Stomach (tissue), 8 donors: ENCODE measurements at regions not wholly inside any gene's neighbourhood (a gene's known extent, or its start where the extent isn't known, plus 50 kb on each side); places are given as distances from the start of the nearest gene placed in this dataset.

ENCODE experiments used
- DNase-seq, 2 donors: peaks; one replicate each; pipeline versions ENCODE4 v3.0.0 to v3.0.0-alpha.2; 2013 to 2019
- H3K27ac ChIP-seq, 5 donors: fragments of 200-600 bp in 4 of 5; sonication (generic) in 4 of 5; one replicate each; pipeline ENCODE4 v1.5.1; 2013 to 2019; ENCODE audit warnings: mild to moderate bottlenecking in 1 of 5, moderate library complexity in 1 of 5
- H3K27me3 ChIP-seq, 3 donors: fragments of 200-600 bp; sonication (generic); one replicate each; pipeline ENCODE4 v1.5.1; 2017 to 2019; ENCODE audit warnings: mixed run types in 1 of 3
- H3K36me3 ChIP-seq, 4 donors: fragments of 200-600 bp; sonication (generic); 1 replicate in 3 of 4; 2 replicates in 1 of 4; pipeline ENCODE4 v1.5.1; 2016 to 2019
- H3K4me1 ChIP-seq, 4 donors: fragments of 200-600 bp; sonication (generic); one replicate each; pipeline ENCODE4 v1.5.1; 2016 to 2019
- H3K4me3 ChIP-seq, 4 donors: fragments of 200-600 bp; sonication (generic) in 3 of 4; one replicate each; pipeline ENCODE4 v1.5.1; 2016 to 2019; ENCODE audit warnings: mild to moderate bottlenecking in 1 of 4
- H3K9me3 ChIP-seq, 4 donors: fragments of 200-600 bp; sonication (generic); one replicate each; pipeline ENCODE4 v1.5.1; 2016 to 2019
- EP300 ChIP-seq: sonication (generic); formaldehyde crosslinking; IDR thresholded peaks from one replicate; pipeline ENCODE4 v1.6.1; 2017; ENCODE audit warnings: antibody characterized with exemption
- POLR2A ChIP-seq, 4 donors: fragments of 450-650 bp; IDR thresholded peaks; one replicate each; pipeline ENCODE4 v1.6.1; 2016; ENCODE audit warnings: antibody characterized with exemption in 4 of 4, control low read depth in 2 of 4, mild to moderate bottlenecking in 1 of 4, moderate library complexity in 1 of 4
- POLR2AphosphoS5 ChIP-seq, 3 donors: sonication (generic); formaldehyde crosslinking; IDR thresholded peaks; one replicate each; pipeline ENCODE4 v1.6.1; 2016; ENCODE audit warnings: antibody characterized with exemption in 3 of 3
- WGBS, 5 donors: extraction: QIAGEN DNeasy Blood & Tissue Kit in 3 of 5; methylation state at CpG; one replicate each; pipeline versions ENCODE4 v1.1.5 to v1.1.7; 2013 to 2018; 5-methylcytosine and 5-hydroxymethylcytosine counted together
- intact Hi-C: fragments of 100-400 bp; cut with DNase I; formaldehyde crosslinking; loops from one replicate; pipeline ENCODE4 v1.15.1; 2023; ENCODE audit warnings: low total_unique reads
- TF ChIP-seq, protein P1 (sequence below), 7 experiments: fragments of 450-650 bp in 4 of 7; fragments of 200-600 bp in 3 of 7; sonication (generic) in 3 of 7; IDR thresholded peaks; one replicate each; pipeline ENCODE4 v1.5.1; 2016 to 2019; ENCODE audit warnings: antibody characterized with exemption in 7 of 7, control low read depth in 2 of 7, mild to moderate bottlenecking in 1 of 7
- donor health status: healthy with polysubstance abuse.
- donor health status: Bipolar disorder and iron deficiency.
- donor health status: healthy.

GRCh38 chr5:6949230-6949629, 236.0 kb downstream of the TENT4A start:
- Histone ChIP-seq H3K27me3 (no peaks in the 10 kb centered on the region), H3K4me3 (no peak overlapping the region), H3K27ac (no peak overlapping the region), H3K4me1 (no peaks in the 10 kb centered on the region), H3K9me3 (no peaks in the 10 kb centered on the region), H3K36me3 (no peaks in the 10 kb centered on the region)
- no peak for TF ChIP-seq POLR2A (IDR thresholded peaks at IDR 0.05)
- TF ChIP-seq POLR2AphosphoS5 (IDR thresholded peaks at IDR 0.05) = no peak
- TF ChIP-seq, protein P1, sequence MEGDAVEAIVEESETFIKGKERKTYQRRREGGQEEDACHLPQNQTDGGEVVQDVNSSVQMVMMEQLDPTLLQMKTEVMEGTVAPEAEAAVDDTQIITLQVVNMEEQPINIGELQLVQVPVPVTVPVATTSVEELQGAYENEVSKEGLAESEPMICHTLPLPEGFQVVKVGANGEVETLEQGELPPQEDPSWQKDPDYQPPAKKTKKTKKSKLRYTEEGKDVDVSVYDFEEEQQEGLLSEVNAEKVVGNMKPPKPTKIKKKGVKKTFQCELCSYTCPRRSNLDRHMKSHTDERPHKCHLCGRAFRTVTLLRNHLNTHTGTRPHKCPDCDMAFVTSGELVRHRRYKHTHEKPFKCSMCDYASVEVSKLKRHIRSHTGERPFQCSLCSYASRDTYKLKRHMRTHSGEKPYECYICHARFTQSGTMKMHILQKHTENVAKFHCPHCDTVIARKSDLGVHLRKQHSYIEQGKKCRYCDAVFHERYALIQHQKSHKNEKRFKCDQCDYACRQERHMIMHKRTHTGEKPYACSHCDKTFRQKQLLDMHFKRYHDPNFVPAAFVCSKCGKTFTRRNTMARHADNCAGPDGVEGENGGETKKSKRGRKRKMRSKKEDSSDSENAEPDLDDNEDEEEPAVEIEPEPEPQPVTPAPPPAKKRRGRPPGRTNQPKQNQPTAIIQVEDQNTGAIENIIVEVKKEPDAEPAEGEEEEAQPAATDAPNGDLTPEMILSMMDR (IDR thresholded peaks at IDR 0.05) = no peak
- no peak for TF ChIP-seq EP300
- no peak for DNase-seq
- WGBS, 5 donors = 76 to 86% (median 84%) methylated on average over 3 of the region's 3 CpGs
- intact Hi-C loops = no loop called here

- no peak overlapping the region for H3K27ac ChIP-seq
- H3K36me3 ChIP-seq = no peaks in the 10 kb centered on the region
- no peaks in the 10 kb centered on the region for H3K4me1 ChIP-seq
- no peaks in the 10 kb centered on the region for H3K27me3 ChIP-seq
- no peak for TF ChIP-seq EP300
- TF ChIP-seq POLR2A (IDR thresholded peaks at IDR 0.05) = no peak
- TF ChIP-seq, protein P1 (IDR thresholded peaks at IDR 0.05) = no peak
- TF ChIP-seq POLR2AphosphoS5 (IDR thresholded peaks at IDR 0.05) = no peak
- H3K4me3 ChIP-seq = no peak overlapping the region
- intact Hi-C loops = no loop called here
- WGBS, 5 donors = 60 to 78% (median 72%) methylated on average over 2 of the region's 2 CpGs
- no peak for DNase-seq
- H3K9me3 ChIP-seq = no peaks in the 10 kb centered on the region
Observed at GRCh38 chr5:6950250-6950649, 237.0 kb downstream of the TENT4A start.

DNA sequence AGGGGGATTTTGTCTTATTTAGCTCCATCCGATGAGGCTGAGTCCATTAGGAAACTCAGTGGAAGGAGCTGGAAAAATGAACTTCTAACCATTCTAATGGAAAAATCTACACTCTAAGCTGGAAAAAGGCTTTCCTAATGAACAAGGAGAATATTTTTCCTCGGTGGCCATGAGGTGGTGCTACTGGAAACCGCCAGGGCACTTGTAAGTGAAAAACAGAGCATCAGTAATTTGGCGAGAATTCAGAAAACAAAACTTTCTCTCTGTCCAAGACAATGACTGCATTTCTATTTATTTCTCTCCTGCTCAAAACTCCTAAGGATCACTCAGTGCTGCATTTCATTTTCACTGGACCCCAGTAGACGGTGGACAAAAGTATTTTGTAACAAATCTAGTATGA, 237.6 kb downstream of the TENT4A start:
- H3K4me3 ChIP-seq = no peak overlapping the region
- TF ChIP-seq POLR2AphosphoS5 (IDR thresholded peaks at IDR 0.05) (no peak), EP300 (no peak), POLR2A (IDR thresholded peaks at IDR 0.05) (no peak)
- TF ChIP-seq, protein P1 (IDR thresholded peaks at IDR 0.05) = no peak
- H3K36me3 ChIP-seq = no peaks in the 10 kb centered on the region
- H3K9me3 ChIP-seq = no peaks in the 10 kb centered on the region
- no peaks in the 10 kb centered on the region for H3K4me1 ChIP-seq
- H3K27ac ChIP-seq = no peak overlapping the region
- H3K27me3 ChIP-seq = no peaks in the 10 kb centered on the region
- DNase-seq = no peak
- WGBS, 5 donors = 53 to 63% (median 61%) methylated on average over 5 of the region's 5 CpGs
- intact Hi-C loops = no loop called here

- Histone ChIP-seq H3K27me3 (no peaks in the 10 kb centered on the region), H3K36me3 (no peaks in the 10 kb centered on the region), H3K4me3 (no peak overlapping the region), H3K9me3 (peaks cover 0 to 5% (median 0%) of the 10 kb centered on the region in 4 donors), H3K4me1 (no peaks in the 10 kb centered on the region), H3K27ac (no peak overlapping the region)
- intact Hi-C loops = no loop called here
- no peak for TF ChIP-seq POLR2A (IDR thresholded peaks at IDR 0.05)
- TF ChIP-seq, protein P1 (IDR thresholded peaks at IDR 0.05) = no peak
- DNase-seq = no peak
- 85 to 99% (median 97%) methylated on average over 2 of the region's 2 CpGs for WGBS, 5 donors
Observed at GRCh38 chr5:6961123-6961522, 247.9 kb downstream of the TENT4A start.
